UCSD-AML1 (cell line): ENCODE measurements at regions not wholly inside any gene's neighbourhood (a gene's known extent, or its start where the extent isn't known, plus 50 kb on each side); places are given as distances from the start of the nearest gene placed in this dataset.

Experiments used
- DNase-seq: peaks from one replicate; lab custom pipeline; 2025; ENCODE audit not compliant: unreplicated experiment; lab: John Stamatoyannopoulos, UW

- DNase-seq: no peak
Observed at GRCh38 chr1:163874070-163874469, 552.3 kb downstream of the NUF2 start.

GRCh38 chr1:163875200-163875926, 553.6 kb downstream of the NUF2 start:
- no peak for DNase-seq

GRCh38 chr1:163875927-163876320, 554.2 kb downstream of the NUF2 start:
- no peak for DNase-seq

- DNase-seq: no peak
Observed at GRCh38 chr1:163876546-163876945, 554.8 kb downstream of the NUF2 start.

- DNase-seq: no peak
Observed at GRCh38 chr1:163877016-163877415, 555.3 kb downstream of the NUF2 start.

- DNase-seq: no peak
Observed at GRCh38 chr1:163885510-163885909, 563.8 kb downstream of the NUF2 start.

- no peak for DNase-seq
Observed at GRCh38 chr1:163896001-163896400, 574.2 kb downstream of the NUF2 start.

GRCh38 chr1:163897412-163898155, 575.8 kb downstream of the NUF2 start:
- DNase-seq: no peak

- no peak for DNase-seq
Observed at GRCh38 chr1:163906283-163906682, 584.5 kb downstream of the NUF2 start.

- DNase-seq: no peak
Observed at GRCh38 chr1:163912170-163912884, 590.6 kb downstream of the NUF2 start.

- DNase-seq: no peak
Observed at GRCh38 chr1:163914785-163915413, 593.1 kb downstream of the NUF2 start.

- peak; percentile 11 for DNase-seq
Observed at GRCh38 chr1:163922743-163923201, 601.0 kb downstream of the NUF2 start.

GRCh38 chr1:163924041-163924440, 602.3 kb downstream of the NUF2 start:
- DNase-seq: no peak

- DNase-seq: no peak
Observed at GRCh38 chr1:163927493-163927892, 605.7 kb downstream of the NUF2 start.

- DNase-seq: no peak
Observed at GRCh38 chr1:163928069-163928468, 606.3 kb downstream of the NUF2 start.

- DNase-seq: no peak
Observed at GRCh38 chr1:163928651-163929050, 606.9 kb downstream of the NUF2 start.

GRCh38 chr1:163932901-163933300, 611.1 kb downstream of the NUF2 start:
- DNase-seq: no peak

GRCh38 chr1:163933437-163933836, 611.7 kb downstream of the NUF2 start:
- no peak for DNase-seq

- DNase-seq: no peak
Observed at GRCh38 chr1:163935738-163936374, 614.1 kb downstream of the NUF2 start.

- DNase-seq: no peak
Observed at GRCh38 chr1:163959622-163960021, 599.4 kb upstream of the PBX1 start.

- DNase-seq: no peak
Observed at GRCh38 chr1:163970151-163970550, 588.8 kb upstream of the PBX1 start.
